HFF-Myc (cell line): ENCODE measurements at regions not wholly inside any gene's neighbourhood (a gene's known extent, or its start where the extent isn't known, plus 50 kb on each side); places are given as distances from the start of the nearest gene placed in this dataset.
"Not testable (repeated sequence)": the region's sequence is repeated elsewhere in the genome, so short reads cannot be mapped to it uniquely, and the experiment has no call there.

Experiments
- DNase-seq: peaks from one replicate; pipeline ENCODE4 v3.0.0-alpha.2; 2011; ENCODE audit warnings: low read depth; ENCODE audit errors: extremely low read depth
- H3K4me3 ChIP-seq: replicated peaks from 2 replicates; pipeline ENCODE4 v1.5.1; 2011; ENCODE audit warnings: low read depth, mild to moderate bottlenecking, control low read depth, low read length
- TF ChIP-seq, protein P1 (sequence below): IDR thresholded peaks from 2 replicates; pipeline ENCODE4 v1.5.1; 2012; ENCODE audit warnings: mild to moderate bottlenecking, low read depth, low read length, control low read depth; ENCODE audit errors: missing control alignments

DNA sequence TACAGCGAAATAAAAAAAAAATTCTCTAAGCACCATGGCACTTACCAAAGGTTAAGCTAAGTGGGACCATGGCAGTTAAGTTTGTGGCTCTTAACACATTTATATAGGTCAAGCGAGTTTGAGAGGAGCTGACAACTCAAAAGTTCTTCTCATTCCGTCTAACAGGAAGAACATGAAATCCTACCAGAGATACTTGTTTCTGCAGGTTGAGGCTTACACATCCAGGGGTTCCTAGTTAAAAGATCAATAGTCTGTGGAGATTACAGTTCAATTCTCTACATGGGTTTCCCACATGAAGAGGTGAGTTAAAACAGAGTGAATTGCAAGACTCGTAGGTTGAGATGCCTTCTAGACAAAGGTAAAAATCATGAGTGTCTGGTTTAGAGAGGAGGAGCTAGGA, 142.6 kb downstream of the EMP1 start:
- H3K4me3 ChIP-seq = no peak overlapping the region
- DNase-seq = no peak
- TF ChIP-seq, protein P1, sequence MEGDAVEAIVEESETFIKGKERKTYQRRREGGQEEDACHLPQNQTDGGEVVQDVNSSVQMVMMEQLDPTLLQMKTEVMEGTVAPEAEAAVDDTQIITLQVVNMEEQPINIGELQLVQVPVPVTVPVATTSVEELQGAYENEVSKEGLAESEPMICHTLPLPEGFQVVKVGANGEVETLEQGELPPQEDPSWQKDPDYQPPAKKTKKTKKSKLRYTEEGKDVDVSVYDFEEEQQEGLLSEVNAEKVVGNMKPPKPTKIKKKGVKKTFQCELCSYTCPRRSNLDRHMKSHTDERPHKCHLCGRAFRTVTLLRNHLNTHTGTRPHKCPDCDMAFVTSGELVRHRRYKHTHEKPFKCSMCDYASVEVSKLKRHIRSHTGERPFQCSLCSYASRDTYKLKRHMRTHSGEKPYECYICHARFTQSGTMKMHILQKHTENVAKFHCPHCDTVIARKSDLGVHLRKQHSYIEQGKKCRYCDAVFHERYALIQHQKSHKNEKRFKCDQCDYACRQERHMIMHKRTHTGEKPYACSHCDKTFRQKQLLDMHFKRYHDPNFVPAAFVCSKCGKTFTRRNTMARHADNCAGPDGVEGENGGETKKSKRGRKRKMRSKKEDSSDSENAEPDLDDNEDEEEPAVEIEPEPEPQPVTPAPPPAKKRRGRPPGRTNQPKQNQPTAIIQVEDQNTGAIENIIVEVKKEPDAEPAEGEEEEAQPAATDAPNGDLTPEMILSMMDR = no peak

DNA sequence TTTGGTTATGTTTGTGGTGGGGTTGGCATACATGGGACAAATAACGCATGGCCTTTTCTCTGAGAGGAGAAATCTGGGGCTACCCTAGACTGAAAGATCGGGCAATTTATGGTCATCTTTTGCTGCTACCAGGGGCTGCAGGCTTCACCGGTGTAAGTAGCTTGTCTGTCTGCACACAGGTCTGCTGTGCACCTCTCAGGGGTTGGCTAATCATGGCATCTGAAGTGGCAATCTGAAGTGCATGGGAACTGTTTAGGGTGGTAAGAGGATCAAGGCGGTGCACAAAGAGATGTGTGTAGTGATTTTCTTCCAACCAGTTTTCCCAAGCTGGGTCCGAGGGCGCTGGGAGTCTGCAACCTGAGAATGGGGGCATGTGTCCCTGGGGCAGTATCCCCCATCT, 141.3 kb downstream of the EMP1 start:
- DNase-seq = no peak

DNA sequence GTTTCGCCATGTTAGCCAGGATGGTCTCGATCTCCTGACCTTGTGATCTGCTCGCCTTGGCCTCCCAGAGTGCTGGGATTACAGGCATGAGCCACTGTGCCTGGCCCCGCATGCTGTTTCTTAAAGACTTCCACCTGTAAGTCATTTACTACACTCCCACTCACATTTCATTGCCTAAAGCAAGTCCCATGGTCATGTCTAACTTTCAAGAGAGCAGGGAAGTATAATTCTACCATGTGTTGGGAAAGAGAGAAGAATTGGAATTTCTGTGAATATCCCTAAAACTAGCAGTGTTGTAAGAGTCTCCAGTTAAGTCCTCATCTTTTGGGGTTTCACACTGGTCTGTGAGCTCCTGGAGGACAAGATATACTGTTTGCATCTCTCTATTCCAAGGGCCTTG, 139.7 kb downstream of the EMP1 start:
- no peak overlapping the region for H3K4me3 ChIP-seq
- DNase-seq = no peak
- TF ChIP-seq, protein P1 = no peak

More for the DNA sequence above, 141.3 kb downstream of the EMP1 start:
- TF ChIP-seq, protein P1 = no peak
- H3K4me3 ChIP-seq = no peak overlapping the region

DNA sequence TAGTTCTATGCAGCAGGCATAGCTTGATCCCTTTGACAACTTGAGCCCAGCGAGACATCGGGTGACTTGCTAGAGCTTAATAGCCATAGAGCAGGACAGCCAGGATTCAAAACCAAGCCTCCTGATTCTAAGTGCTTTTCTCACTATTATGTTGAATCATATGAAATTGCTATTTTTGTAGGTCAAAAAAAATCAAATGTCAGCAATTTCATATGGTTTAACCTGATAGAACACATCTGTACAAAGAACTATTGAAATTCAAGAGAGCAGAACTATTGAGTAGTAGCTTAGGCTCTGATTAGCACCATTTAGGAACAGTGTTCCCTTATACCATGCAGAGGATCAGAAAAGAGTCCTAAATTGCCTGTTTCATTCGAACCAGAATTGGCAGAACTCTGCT, 132.0 kb downstream of the EMP1 start:
- no peak overlapping the region for H3K4me3 ChIP-seq
- TF ChIP-seq, protein P1 = no peak
- no peak for DNase-seq

DNA sequence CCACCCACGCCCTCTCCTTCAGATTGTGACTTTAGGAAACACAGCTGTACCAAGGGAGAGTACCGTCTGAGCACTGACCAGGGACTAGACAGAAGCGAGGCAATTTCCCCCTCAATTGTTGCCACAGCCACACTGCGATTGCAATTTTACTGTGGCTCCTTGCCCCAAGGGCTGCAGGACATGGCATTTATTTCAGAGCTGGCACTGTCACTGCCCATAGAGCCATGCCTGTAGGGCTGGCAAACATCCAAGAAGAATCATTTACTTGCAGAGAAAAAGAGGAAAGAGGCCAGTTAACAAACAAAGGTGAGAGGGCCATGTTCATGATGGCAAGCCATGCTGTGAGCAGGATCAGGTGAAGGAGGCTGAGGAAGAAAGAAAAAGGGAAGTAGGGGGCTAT, 129.6 kb downstream of the EMP1 start:
- H3K4me3 ChIP-seq = no peak overlapping the region
- no peak for DNase-seq
- TF ChIP-seq, protein P1 = no peak

DNA sequence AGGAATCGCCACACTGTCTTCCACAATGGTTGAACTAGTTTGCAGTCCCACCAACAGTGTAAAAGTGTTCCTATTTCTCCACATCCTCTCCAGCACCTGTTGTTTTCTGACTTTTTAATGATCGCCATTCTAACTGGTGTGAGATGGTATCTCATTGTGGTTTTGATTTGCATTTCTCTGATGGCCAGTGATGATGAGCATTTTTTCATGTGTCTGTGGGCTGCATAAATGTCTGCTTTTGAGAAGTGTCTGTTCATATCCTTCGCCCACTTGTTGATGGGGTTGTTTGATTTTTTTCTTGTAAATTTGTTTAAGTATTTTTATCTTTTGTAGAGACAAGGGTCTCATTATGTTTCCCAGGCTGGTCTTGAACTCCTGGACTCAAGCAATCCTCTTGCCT, 128.5 kb downstream of the EMP1 start:
- H3K4me3 ChIP-seq, DNase-seq: not testable (repeated sequence)

DNA sequence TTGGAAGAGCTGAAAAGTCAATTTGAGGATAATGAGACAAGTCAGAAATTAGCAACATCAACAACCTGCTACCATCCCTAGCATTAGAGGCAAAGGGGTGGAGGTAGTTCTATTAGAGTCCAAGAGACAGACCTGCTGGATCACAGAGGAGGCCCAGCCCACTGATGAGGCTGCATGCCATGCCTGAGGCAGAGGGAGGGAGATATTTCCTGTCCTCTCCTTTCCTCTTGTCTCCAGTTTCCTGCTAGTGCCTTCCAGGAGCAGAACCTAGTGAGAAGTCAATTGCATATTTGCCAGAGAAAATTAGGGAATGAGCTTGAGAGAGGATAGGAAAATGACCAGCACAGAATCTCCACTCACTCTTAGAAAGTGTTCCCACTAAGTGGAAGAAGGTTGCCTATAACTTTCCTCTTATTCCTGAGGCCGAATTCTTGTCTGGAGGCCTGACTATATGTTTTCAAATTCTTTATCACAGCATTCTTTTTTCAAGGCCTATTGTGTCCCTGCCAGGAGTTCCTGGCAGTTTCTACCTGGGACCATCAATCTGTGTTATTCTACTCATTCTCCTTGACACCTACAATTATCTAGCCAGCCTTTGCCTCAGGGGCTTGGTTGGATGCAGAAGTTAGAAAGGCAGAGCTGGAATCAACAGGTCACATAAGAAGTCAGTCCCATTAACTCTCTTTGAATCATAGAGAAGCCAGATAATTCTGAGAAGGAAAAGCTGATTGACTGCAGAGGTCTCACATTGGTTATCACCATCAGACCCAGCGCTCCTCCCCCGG, 121.9 kb downstream of the EMP1 start:
- H3K4me3 ChIP-seq = no peak overlapping the region
- TF ChIP-seq, protein P1 = no peak
- DNase-seq = no peak
